Activated T-cell treated with anti-CD3 and anti-CD28 coated beads, Interleukin-2, amount 50 U/mL, for 4 hours (primary cell): ENCODE measurements at regions not wholly inside any gene's neighbourhood (a gene's known extent, or its start where the extent isn't known, plus 50 kb on each side); places are given as distances from the start of the nearest gene placed in this dataset.

Experiments
- ATAC-seq, 2 donors: fragments of 200-7000 bp; cut with Tn5 transposase; one replicate each; pipeline ENCODE4 v1.10.0; 2021
- DNase-seq: peaks from one replicate; pipeline ENCODE4 v3.0.0-alpha.2; 2020
- H3K27me3 Mint-ChIP-seq: one replicate; pipeline ENCODE4 v1.8.0; 2021; ENCODE audit warnings: low read depth, mixed read lengths
- H3K36me3 Mint-ChIP-seq: one replicate; pipeline ENCODE4 v1.8.0; 2022; ENCODE audit warnings: mixed read lengths; ENCODE audit not compliant: insufficient read depth
- H3K4me1 Mint-ChIP-seq: one replicate; pipeline ENCODE4 v1.8.0; 2021; ENCODE audit warnings: low read depth, mixed read lengths
- H3K4me3 Mint-ChIP-seq: one replicate; pipeline ENCODE4 v1.8.0; 2021; ENCODE audit warnings: mild to moderate bottlenecking, moderate library complexity, mixed read lengths
- H3K9me3 Mint-ChIP-seq: one replicate; pipeline ENCODE4 v1.8.0; 2021; ENCODE audit warnings: mixed read lengths

DNA sequence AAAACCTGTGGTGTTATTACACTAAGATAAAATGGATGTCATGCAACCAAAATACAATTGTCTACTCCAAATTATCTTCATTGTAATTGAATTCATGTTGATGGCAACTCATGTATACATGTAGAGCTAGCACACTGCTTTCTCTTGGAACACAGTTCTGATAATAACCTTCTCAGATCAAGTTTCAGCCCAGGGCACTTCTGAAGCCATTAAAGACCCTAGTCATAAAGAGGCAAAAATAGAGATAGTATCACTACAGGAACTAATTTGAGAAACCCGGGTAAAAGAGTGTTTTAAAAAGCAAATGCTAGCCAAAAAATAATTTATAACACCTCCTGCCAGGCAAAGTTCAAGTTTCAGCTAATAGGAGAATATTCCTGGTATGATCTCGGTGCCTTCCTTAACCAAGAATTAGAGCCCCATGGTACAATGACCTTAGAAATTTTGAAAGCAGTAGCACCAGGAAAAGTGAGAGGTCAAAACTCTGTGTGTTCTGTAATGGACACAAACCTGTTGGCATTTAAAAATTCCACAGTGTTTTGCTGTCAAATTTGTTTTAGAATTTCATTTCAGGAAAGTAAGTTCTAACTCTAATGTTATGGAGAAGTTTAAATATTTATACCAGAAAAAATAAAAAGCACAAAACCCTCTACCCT lies 105.0 kb upstream of the FRMD6 start:
- Mint-ChIP-seq H3K27me3 (peaks cover 21% of the 10 kb centered on the region), H3K4me1 (no peaks in the 10 kb centered on the region)
- no peak for ATAC-seq

DNA sequence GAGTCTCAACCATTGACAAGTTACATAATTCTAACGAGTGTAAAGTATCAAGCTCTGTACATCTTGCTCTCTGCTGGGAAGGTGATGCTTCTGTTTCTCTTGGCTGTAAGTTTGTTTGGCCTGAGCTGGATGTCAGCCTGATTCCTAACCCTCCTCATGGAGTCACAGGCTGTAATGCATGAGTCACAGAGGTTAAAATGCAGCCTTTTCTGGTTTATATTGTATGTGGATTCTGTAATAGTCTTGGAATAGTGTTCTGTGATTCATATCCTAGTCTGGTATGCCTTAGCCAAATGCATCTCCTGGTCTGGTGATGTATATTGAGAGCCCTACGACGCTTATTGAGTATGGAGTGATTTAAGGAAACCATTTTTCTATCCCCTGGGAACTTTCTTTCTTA lies 104.5 kb upstream of the FRMD6 start:
- no peak for ATAC-seq
- Mint-ChIP-seq H3K4me3 (no peak overlapping the region), H3K4me1 (no peaks in the 10 kb centered on the region)

More for the DNA sequence above, 105.0 kb upstream of the FRMD6 start:
- H3K36me3 Mint-ChIP-seq = no peaks in the 10 kb centered on the region
- H3K4me3 Mint-ChIP-seq = no peak overlapping the region
- no peak for DNase-seq
- H3K9me3 Mint-ChIP-seq = no peaks in the 10 kb centered on the region

GRCh38 chr14:51547701-51548100 lies 104.0 kb upstream of the FRMD6 start:
- Mint-ChIP-seq H3K4me3 (no peak overlapping the region), H3K36me3 (no peaks in the 10 kb centered on the region), H3K27me3 (peaks cover 14% of the 10 kb centered on the region), H3K9me3 (no peaks in the 10 kb centered on the region), H3K4me1 (no peaks in the 10 kb centered on the region)
- DNase-seq = no peak
- no peak for ATAC-seq

More for the DNA sequence above, 104.5 kb upstream of the FRMD6 start:
- Mint-ChIP-seq H3K9me3 (no peaks in the 10 kb centered on the region), H3K36me3 (no peaks in the 10 kb centered on the region), H3K27me3 (peaks cover 18% of the 10 kb centered on the region)
- no peak for DNase-seq

DNA sequence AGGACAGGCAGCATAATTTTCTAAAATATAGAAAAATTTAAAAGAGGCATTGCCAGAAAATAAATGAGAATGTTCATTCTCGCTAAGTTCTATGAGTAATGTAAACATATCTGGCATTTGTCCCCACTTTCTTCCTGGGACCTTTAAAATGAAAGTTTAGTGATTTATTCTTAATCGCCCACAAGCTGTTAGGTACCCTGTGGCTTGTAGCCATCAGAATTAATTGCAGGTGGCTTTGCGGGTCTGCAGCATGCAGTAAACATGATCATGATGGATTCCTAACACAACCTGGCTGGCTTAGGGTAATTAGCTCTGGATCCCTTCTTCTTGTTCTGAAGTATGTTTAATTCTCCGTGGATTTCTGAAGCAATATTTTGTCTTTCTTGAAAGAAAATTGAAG lies 103.5 kb upstream of the FRMD6 start:
- Mint-ChIP-seq H3K4me3 (no peak overlapping the region), H3K9me3 (no peaks in the 10 kb centered on the region), H3K4me1 (no peaks in the 10 kb centered on the region), H3K36me3 (no peaks in the 10 kb centered on the region), H3K27me3 (peaks cover 15% of the 10 kb centered on the region)
- ATAC-seq (no peak), DNase-seq (no peak)

DNA sequence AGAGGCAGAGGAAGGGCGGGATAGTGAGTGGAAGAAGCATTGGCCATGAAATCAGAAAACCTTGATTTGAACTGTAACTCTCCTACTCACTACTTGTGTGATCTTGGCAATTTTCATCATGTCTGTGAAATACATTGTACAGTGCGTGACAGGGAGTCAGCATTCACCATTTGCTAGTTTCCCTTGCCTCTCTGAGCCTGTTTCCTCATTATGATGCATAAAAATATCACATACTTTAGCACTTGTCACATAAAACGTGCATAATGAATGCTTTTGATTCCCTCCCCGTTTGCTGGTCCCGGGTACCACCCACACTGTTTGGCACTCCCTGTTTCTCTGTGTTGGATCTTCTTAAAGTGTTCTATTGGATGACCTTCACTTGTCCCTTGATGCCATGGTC lies 101.1 kb upstream of the FRMD6 start:
- no peak for ATAC-seq
- no peaks in the 10 kb centered on the region for H3K36me3 Mint-ChIP-seq
- no peak overlapping the region for H3K4me3 Mint-ChIP-seq
- no peak for DNase-seq
- H3K27me3 Mint-ChIP-seq = peaks cover 14% of the 10 kb centered on the region
- no peaks in the 10 kb centered on the region for H3K4me1 Mint-ChIP-seq
- no peaks in the 10 kb centered on the region for H3K9me3 Mint-ChIP-seq

- no peak for DNase-seq
- Mint-ChIP-seq H3K9me3 (no peaks in the 10 kb centered on the region), H3K27me3 (peaks cover 12% of the 10 kb centered on the region), H3K4me3 (no peak overlapping the region), H3K36me3 (no peaks in the 10 kb centered on the region), H3K4me1 (no peaks in the 10 kb centered on the region)
- no peak for ATAC-seq
Observed at GRCh38 chr14:51552275-51552674, 99.4 kb upstream of the FRMD6 start.

DNA sequence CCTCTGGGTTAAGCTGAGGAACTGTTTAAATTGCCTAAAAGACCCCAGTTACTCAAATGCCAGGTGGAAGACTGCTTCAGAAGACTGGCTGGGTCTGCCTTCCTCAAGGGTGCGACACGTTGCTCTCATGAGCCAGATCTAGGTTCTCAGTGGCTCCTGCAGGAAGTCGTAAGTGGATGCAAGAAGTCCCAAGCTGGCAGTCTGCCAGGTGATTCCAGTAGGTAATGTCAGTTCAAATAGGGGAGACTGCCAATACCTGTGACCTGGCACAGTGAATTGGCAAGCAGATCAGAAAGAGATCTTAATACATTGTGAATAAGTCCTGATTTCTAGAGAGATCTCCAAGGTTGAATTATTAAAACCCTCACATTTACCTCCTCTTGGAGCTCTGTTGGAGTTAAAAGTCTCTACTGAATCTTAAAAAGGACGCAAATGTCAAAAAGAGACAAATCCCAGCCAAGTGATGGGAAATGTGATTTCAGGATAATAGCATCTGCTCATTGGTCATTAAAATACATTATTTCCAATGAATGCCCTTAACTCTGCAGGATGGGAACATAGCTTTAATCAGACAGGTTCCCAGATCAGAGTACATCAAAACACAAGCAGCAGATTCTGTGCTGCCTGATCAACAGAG lies 98.8 kb upstream of the FRMD6 start:
- DNase-seq = no peak
- peaks cover 11% of the 10 kb centered on the region for H3K27me3 Mint-ChIP-seq
- no peaks in the 10 kb centered on the region for H3K4me1 Mint-ChIP-seq
- H3K9me3 Mint-ChIP-seq = no peaks in the 10 kb centered on the region
- H3K4me3 Mint-ChIP-seq = no peak overlapping the region
- ATAC-seq = no peak
- H3K36me3 Mint-ChIP-seq = no peaks in the 10 kb centered on the region

DNA sequence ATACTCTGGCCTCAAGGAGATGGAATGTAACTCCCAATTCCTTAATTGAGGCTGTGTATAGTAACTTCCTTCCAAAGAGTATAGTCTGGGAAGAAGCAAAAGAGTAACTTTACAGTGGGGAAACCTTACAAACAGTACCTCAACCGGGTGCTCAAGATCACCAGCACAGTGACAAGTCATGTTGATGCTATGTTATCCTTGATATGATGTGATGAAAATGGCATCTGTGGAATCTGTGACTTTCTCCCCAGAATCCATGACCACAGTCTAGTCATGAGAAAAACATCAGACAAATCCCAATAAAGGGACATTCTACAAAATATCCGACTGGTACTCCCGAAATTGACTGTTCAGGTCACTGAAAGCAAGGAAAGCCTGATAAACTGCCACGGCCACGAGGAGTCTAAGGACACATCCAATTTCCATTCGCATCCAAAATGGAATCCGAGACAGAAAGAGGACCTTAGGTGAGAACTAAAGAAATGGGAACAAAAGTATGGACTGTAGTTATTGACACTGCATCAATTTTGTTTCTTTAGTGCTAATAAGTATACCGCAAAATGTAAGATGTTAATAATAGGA lies 97.3 kb upstream of the FRMD6 start:
- H3K9me3 Mint-ChIP-seq = no peaks in the 10 kb centered on the region
- peaks cover 9% of the 10 kb centered on the region for H3K27me3 Mint-ChIP-seq
- DNase-seq (no peak), ATAC-seq (no peak)
- H3K4me3 Mint-ChIP-seq = no peak overlapping the region
- H3K4me1 Mint-ChIP-seq = no peaks in the 10 kb centered on the region
- H3K36me3 Mint-ChIP-seq = no peaks in the 10 kb centered on the region

DNA sequence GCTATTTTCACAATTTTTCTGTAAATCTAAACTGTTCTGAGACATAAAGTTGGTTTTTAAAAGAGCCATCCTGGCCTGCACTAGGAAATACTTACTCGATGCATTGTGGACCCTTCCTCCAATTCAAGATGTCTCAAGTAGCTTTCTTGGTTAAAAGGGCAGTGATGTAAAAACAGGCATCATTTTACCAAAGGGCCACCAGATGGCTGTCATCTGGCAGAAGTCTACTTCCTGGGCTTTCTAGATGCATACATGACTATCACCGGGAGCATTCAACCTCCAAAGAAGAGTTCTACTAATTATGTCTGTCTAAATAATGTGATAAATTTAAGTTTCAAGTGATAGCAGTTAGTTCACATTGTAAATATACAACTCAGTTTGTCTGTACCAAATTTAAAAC lies 96.8 kb upstream of the FRMD6 start:
- ATAC-seq (no peak), DNase-seq (no peak)
- Mint-ChIP-seq H3K9me3 (no peaks in the 10 kb centered on the region), H3K4me3 (no peak overlapping the region), H3K4me1 (no peaks in the 10 kb centered on the region), H3K27me3 (peaks cover 9% of the 10 kb centered on the region), H3K36me3 (no peaks in the 10 kb centered on the region)

DNA sequence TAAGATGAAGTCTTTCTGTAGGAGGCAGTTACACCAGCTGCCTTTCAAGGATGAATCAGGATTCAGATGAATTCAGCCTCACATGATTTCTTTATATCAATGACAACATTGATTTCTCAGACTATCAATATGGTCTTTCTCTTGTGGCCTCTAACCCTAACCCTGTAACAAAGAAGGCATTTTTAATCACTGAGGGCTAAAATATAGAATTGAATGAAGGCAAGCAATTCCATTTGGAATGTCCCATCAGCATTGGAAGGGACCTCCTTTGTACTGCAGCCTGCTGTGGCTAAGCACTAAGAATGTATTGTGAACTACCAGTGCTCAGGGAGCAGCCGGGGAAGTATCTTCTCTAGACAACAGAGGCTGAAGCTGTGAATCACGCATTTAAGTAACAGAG lies 90.6 kb upstream of the FRMD6 start:
- ATAC-seq = no peak
- H3K4me1 Mint-ChIP-seq = peaks cover 9% of the 10 kb centered on the region

DNA sequence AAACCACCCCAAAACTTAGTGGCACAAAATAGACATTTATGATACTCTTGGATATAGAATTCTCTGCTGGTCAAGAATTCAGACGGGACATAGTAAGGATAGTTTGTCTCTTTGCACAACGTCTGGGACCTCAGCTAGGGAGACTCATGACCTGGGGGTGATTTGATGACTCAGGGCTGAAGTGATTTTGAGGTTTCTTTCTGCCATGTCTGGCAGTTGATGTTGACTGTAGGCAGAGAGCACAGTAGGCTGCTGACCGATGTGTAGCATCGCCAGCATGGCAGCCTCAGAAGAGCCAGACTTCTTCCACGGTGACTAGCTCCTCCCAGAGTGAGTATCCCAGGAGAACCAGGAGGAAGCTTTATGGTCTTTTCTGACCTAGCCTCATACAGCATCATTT lies 88.9 kb upstream of the FRMD6 start:
- DNase-seq = no peak
- no peaks in the 10 kb centered on the region for H3K36me3 Mint-ChIP-seq
- no peak overlapping the region for H3K4me3 Mint-ChIP-seq
- no peaks in the 10 kb centered on the region for H3K9me3 Mint-ChIP-seq
- no peak for ATAC-seq
- H3K27me3 Mint-ChIP-seq = peaks cover 10% of the 10 kb centered on the region
- H3K4me1 Mint-ChIP-seq = peaks cover 20% of the 10 kb centered on the region

More for the DNA sequence above, 90.6 kb upstream of the FRMD6 start:
- no peak for DNase-seq
- Mint-ChIP-seq H3K36me3 (no peaks in the 10 kb centered on the region), H3K4me3 (no peak overlapping the region), H3K9me3 (no peaks in the 10 kb centered on the region), H3K27me3 (peaks cover 10% of the 10 kb centered on the region)

DNA sequence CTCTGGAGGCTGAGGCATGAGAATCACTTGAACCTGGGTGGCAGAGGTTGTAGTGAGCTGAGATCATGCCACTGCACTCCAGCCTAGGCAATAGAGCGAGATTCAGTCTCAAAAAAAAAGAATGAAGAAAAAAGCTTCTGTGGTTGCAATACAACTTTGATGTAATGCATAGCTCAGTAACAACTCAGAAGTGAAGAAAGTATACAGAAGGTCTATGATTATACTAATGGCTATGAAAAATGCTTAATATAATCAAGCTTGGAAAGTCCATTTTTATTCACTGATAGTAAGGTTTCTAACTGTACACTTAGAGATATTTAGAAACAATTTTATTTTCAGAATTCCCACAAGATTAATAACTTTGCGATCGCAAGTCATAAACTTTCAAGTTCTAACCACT lies 88.2 kb upstream of the FRMD6 start:
- no peaks in the 10 kb centered on the region for H3K9me3 Mint-ChIP-seq
- no peak for ATAC-seq
- no peaks in the 10 kb centered on the region for H3K36me3 Mint-ChIP-seq
- H3K27me3 Mint-ChIP-seq = peaks cover 10% of the 10 kb centered on the region
- H3K4me1 Mint-ChIP-seq = peaks cover 20% of the 10 kb centered on the region
- no peak for DNase-seq
- H3K4me3 Mint-ChIP-seq = no peak overlapping the region

DNA sequence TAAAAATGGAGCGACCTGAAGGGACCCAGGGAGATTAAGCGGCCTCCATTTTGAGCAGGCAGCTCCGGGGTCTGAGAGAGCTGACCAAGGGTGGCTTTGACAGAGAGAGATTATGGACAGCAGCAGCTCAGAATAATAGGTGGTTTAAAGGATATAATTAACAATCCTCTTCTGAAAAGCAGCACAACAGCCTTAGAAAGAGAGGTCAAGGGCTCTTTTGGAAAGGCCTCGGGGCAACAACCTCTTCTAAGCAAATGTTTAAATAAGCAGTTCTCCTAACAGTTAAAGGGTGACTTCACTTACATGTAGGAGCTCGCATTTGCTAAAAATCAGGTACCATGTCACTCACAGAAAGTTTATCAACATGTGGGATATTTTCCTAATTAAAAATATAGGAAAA lies 87.2 kb upstream of the FRMD6 start:
- H3K4me3 Mint-ChIP-seq = no peak overlapping the region
- H3K9me3 Mint-ChIP-seq = no peaks in the 10 kb centered on the region
- peaks cover 10% of the 10 kb centered on the region for H3K27me3 Mint-ChIP-seq
- no peaks in the 10 kb centered on the region for H3K36me3 Mint-ChIP-seq
- ATAC-seq = no peak
- peaks cover 20% of the 10 kb centered on the region for H3K4me1 Mint-ChIP-seq
- no peak for DNase-seq

- no peak for DNase-seq
- no peaks in the 10 kb centered on the region for H3K36me3 Mint-ChIP-seq
- H3K4me1 Mint-ChIP-seq = peaks cover 20% of the 10 kb centered on the region
- H3K9me3 Mint-ChIP-seq = no peaks in the 10 kb centered on the region
- H3K4me3 Mint-ChIP-seq = no peak overlapping the region
- peaks cover 10% of the 10 kb centered on the region for H3K27me3 Mint-ChIP-seq
- ATAC-seq = no peak
Observed at GRCh38 chr14:51564986-51565604, 86.6 kb upstream of the FRMD6 start.
